ENCODE measurements at regions not wholly inside any gene's neighbourhood (a gene's known extent, or its start where the extent isn't known, plus 50 kb on each side); places are given as distances from the start of the nearest gene placed in this dataset.
"Not testable (repeated sequence)": the region's sequence is repeated elsewhere in the genome, so short reads cannot be mapped to it uniquely, and the experiment has no call there.

DNA sequence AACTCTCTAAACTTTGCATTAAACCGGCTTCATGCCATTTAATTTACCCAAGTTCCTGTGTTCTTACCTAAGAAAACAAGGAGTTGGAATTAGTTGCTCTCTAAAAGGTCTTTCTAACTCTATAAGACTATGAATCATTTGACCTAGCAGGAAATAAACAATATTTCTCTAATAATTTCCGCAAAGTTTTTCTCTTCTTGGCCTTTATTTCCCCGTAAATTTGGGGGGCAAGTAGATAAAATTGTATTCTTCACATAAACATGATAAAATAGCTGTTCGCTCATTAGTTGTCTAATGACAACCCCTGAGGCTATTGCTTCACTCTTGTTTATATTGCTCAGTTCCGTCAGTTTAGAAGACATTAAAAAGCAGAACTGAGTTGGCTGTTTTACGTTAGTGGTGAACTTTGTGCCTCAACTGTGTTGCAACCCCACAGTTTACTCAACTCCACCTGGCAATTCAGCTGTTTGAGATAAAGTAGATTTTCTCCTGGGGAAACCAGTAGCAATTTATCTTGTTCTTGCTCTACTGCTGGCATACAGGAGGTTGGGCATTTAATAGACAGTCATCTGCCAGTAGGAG, 74.7 kb downstream of the BTG1 start:
- Mint-ChIP-seq H3K27me3 (ENCODE audit: insufficient read depth) (no peaks in the 10 kb centered on the region), H3K4me1 (ENCODE audit: low read depth) (peaks cover 18% of the 10 kb centered on the region)

GRCh38 chr12:92070054-92070863, 75.4 kb downstream of the BTG1 start:
- no peak for DNase-seq (ENCODE audit: low spot score)
- Mint-ChIP-seq H3K36me3 (ENCODE audit: low read depth) (no peaks in the 10 kb centered on the region), H3K4me3 (no peak overlapping the region), H3K4me1 (ENCODE audit: low read depth) (peaks cover 25% of the 10 kb centered on the region), H3K27ac (no peak overlapping the region), H3K9me3 (peaks cover 7% of the 10 kb centered on the region), H3K27me3 (ENCODE audit: insufficient read depth) (no peaks in the 10 kb centered on the region)
- intact Hi-C loops (cut with micrococcal nuclease) = no loop called here

More for the DNA sequence above, 74.7 kb downstream of the BTG1 start:
- no peak for DNase-seq (ENCODE audit: low spot score)
- no peak overlapping the region for H3K4me3 Mint-ChIP-seq
- H3K27ac Mint-ChIP-seq = no peak overlapping the region
- H3K36me3 Mint-ChIP-seq (ENCODE audit: low read depth) = no peaks in the 10 kb centered on the region
- intact Hi-C loops (cut with micrococcal nuclease) = no loop called here
- H3K9me3 Mint-ChIP-seq = peaks cover 7% of the 10 kb centered on the region

DNA sequence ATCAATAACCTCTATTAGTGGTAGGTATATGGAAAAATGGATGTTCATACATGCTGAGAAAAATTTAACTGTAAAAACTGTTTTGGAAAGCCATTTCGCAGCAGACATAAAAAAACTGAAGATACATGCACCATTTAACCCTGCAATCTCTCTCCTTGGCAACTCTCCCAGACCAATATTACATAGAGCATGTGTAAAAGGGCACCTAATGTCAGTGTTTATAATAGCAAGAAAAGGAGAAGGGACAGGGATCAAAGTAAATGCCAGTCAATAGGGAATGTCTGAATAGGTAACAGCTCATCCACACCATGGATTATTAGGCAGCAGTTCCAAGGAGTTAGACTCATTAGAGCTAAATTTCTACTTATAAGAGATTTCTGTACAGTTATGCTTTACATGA, 77.2 kb downstream of the BTG1 start:
- H3K27ac Mint-ChIP-seq = no peak overlapping the region
- H3K27me3 Mint-ChIP-seq (ENCODE audit: insufficient read depth) = no peaks in the 10 kb centered on the region
- H3K9me3 Mint-ChIP-seq = peaks cover 11% of the 10 kb centered on the region
- DNase-seq (ENCODE audit: low spot score) = no peak
- H3K4me3 Mint-ChIP-seq = no peak overlapping the region
- intact Hi-C loops (cut with micrococcal nuclease) = loop anchor here (10.0 kb wide), 1 partner anchor 74 kb away; no protein-coding TSS in a partner anchor
- peaks cover 37% of the 10 kb centered on the region for H3K4me1 Mint-ChIP-seq (ENCODE audit: low read depth)
- peaks cover 2% of the 10 kb centered on the region for H3K36me3 Mint-ChIP-seq (ENCODE audit: low read depth)

GRCh38 chr12:92065639-92066038, 80.0 kb downstream of the BTG1 start:
- intact Hi-C loops (cut with micrococcal nuclease) = loop anchor here (1.0 to 10.0 kb wide), 13 partner anchors 9 to 529 kb away; no protein-coding TSS in a partner anchor
- Mint-ChIP-seq H3K4me1 (ENCODE audit: low read depth) (peaks cover 53% of the 10 kb centered on the region), H3K4me3 (peak overlapping the region; percentile 9), H3K27me3 (ENCODE audit: insufficient read depth) (no peaks in the 10 kb centered on the region), H3K9me3 (peaks cover 14% of the 10 kb centered on the region), H3K27ac (peak overlapping the region; percentile 69), H3K36me3 (ENCODE audit: low read depth) (peaks cover 10% of the 10 kb centered on the region)
- DNase-seq (ENCODE audit: low spot score) = no peak

- Mint-ChIP-seq H3K4me3 (peak overlapping the region; percentile 27), H3K9me3 (peaks cover 14% of the 10 kb centered on the region), H3K4me1 (ENCODE audit: low read depth) (peaks cover 55% of the 10 kb centered on the region), H3K27me3 (ENCODE audit: insufficient read depth) (no peaks in the 10 kb centered on the region), H3K27ac (peak overlapping the region; percentile 69), H3K36me3 (ENCODE audit: low read depth) (peaks cover 10% of the 10 kb centered on the region)
- DNase-seq (ENCODE audit: low spot score) = peak; percentile 31
- intact Hi-C loops (cut with micrococcal nuclease) = loop anchor here (1.0 to 10.0 kb wide), 13 partner anchors 9 to 530 kb away; no protein-coding TSS in a partner anchor
Observed at GRCh38 chr12:92065018-92065499, 80.6 kb downstream of the BTG1 start.

- peaks cover 10% of the 10 kb centered on the region for H3K36me3 Mint-ChIP-seq (ENCODE audit: low read depth)
- H3K4me3 Mint-ChIP-seq = no peak overlapping the region
- intact Hi-C loops (cut with micrococcal nuclease) = loop anchor here (2.0 to 10.0 kb wide), 3 partner anchors 70 to 530 kb away; no protein-coding TSS in a partner anchor
- peaks cover 14% of the 10 kb centered on the region for H3K9me3 Mint-ChIP-seq
- no peak for DNase-seq (ENCODE audit: low spot score)
- H3K4me1 Mint-ChIP-seq (ENCODE audit: low read depth) = peaks cover 61% of the 10 kb centered on the region
- H3K27ac Mint-ChIP-seq = no peak overlapping the region
- H3K27me3 Mint-ChIP-seq (ENCODE audit: insufficient read depth) = no peaks in the 10 kb centered on the region
Observed at GRCh38 chr12:92064422-92064821, 81.2 kb downstream of the BTG1 start.

- no peak overlapping the region for H3K4me3 Mint-ChIP-seq
- DNase-seq (ENCODE audit: low spot score) = no peak
- H3K9me3 Mint-ChIP-seq = peaks cover 16% of the 10 kb centered on the region
- no peak overlapping the region for H3K27ac Mint-ChIP-seq
- intact Hi-C loops (cut with micrococcal nuclease) = loop anchor here (2.0 to 10.0 kb wide), 3 partner anchors 69 to 531 kb away; no protein-coding TSS in a partner anchor
- peaks cover 69% of the 10 kb centered on the region for H3K4me1 Mint-ChIP-seq (ENCODE audit: low read depth)
- H3K36me3 Mint-ChIP-seq (ENCODE audit: low read depth) = peaks cover 14% of the 10 kb centered on the region
- H3K27me3 Mint-ChIP-seq (ENCODE audit: insufficient read depth) = no peaks in the 10 kb centered on the region
Observed at GRCh38 chr12:92063641-92064040, 82.0 kb downstream of the BTG1 start.

GRCh38 chr12:92062539-92063493, 82.8 kb downstream of the BTG1 start:
- Mint-ChIP-seq H3K27ac (peak overlapping the region; percentile 15), H3K4me3 (no peak overlapping the region)
- intact Hi-C loops (cut with micrococcal nuclease) = loop anchor here (10.0 kb wide), 1 partner anchor 68 kb away; no protein-coding TSS in a partner anchor

DNA sequence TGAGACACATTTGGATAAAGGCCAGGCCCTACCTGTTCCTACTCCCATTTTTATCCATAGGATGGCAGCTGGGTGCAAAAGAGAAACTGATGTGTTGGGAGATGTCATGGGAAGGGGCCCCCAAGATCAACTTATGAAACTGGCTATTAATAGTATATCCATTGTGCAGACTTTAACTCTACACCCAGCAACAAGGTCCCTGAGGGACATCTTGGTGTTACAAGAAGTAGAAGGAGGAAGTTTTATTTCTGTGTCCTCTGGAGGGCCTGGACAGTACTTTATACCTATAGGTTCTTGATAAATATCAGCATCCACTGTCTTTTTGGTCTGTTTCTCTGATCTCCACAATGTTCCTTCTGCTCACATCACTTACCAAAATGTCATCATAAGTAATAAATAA, 84.6 kb downstream of the BTG1 start:
- intact Hi-C loops (cut with micrococcal nuclease) = loop anchor here (10.0 kb wide), 1 partner anchor 66 kb away; no protein-coding TSS in a partner anchor
- peaks cover 88% of the 10 kb centered on the region for H3K4me1 Mint-ChIP-seq (ENCODE audit: low read depth)
- no peak overlapping the region for H3K4me3 Mint-ChIP-seq
- H3K27ac Mint-ChIP-seq = no peak overlapping the region
- DNase-seq (ENCODE audit: low spot score) = no peak
- peaks cover 25% of the 10 kb centered on the region for H3K36me3 Mint-ChIP-seq (ENCODE audit: low read depth)
- H3K27me3 Mint-ChIP-seq (ENCODE audit: insufficient read depth) = no peaks in the 10 kb centered on the region
- H3K9me3 Mint-ChIP-seq = peaks cover 33% of the 10 kb centered on the region

More at GRCh38 chr12:92062539-92063493, 82.8 kb downstream of the BTG1 start:
- peaks cover 17% of the 10 kb centered on the region for H3K36me3 Mint-ChIP-seq (ENCODE audit: low read depth)
- DNase-seq (ENCODE audit: low spot score) = no peak
- peaks cover 76% of the 10 kb centered on the region for H3K4me1 Mint-ChIP-seq (ENCODE audit: low read depth)
- H3K27me3 Mint-ChIP-seq (ENCODE audit: insufficient read depth) = no peaks in the 10 kb centered on the region
- H3K9me3 Mint-ChIP-seq = peaks cover 23% of the 10 kb centered on the region

DNA sequence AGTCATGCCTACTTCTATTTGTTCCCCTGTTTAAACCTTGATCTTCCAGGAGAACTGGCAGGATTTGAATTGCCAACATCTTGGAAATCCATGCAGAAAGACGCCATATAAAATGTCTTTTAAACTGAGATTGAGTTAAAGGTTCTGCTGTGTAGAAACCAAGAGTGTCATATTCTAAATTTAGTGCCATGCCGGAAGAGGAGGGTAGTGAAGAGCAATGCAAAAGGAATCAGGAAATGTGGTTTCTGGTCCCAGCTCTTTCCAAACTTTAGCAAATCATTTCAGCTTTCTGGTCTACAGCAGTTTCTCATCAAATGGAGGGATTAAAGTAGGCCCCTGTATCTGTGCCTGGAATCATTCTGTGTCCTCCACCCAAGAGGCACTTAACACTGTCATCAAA, 85.7 kb downstream of the BTG1 start:
- H3K27ac Mint-ChIP-seq = no peak overlapping the region
- H3K4me3 Mint-ChIP-seq = no peak overlapping the region
- no peak for DNase-seq (ENCODE audit: low spot score)
- peaks cover 33% of the 10 kb centered on the region for H3K9me3 Mint-ChIP-seq
- H3K4me1 Mint-ChIP-seq (ENCODE audit: low read depth) = peaks cover 88% of the 10 kb centered on the region
- peaks cover 27% of the 10 kb centered on the region for H3K36me3 Mint-ChIP-seq (ENCODE audit: low read depth)
- intact Hi-C loops (cut with micrococcal nuclease) = loop anchor here (10.0 kb wide), 1 partner anchor 65 kb away; no protein-coding TSS in a partner anchor
- H3K27me3 Mint-ChIP-seq (ENCODE audit: insufficient read depth) = no peaks in the 10 kb centered on the region

- peaks cover 75% of the 10 kb centered on the region for H3K4me1 Mint-ChIP-seq (ENCODE audit: low read depth)
- H3K4me3 Mint-ChIP-seq = peak overlapping the region; percentile 47
- DNase-seq (ENCODE audit: low spot score) = no peak
- H3K9me3 Mint-ChIP-seq = peaks cover 29% of the 10 kb centered on the region
- H3K36me3 Mint-ChIP-seq (ENCODE audit: low read depth) = peaks cover 25% of the 10 kb centered on the region
- peak overlapping the region; percentile 64 for H3K27ac Mint-ChIP-seq
- no peaks in the 10 kb centered on the region for H3K27me3 Mint-ChIP-seq (ENCODE audit: insufficient read depth)
- intact Hi-C loops (cut with micrococcal nuclease) = no loop called here
Observed at GRCh38 chr12:92058664-92059063, 87.0 kb downstream of the BTG1 start.

GRCh38 chr12:92056756-92057155, 88.9 kb downstream of the BTG1 start:
- DNase-seq (ENCODE audit: low spot score); H3K4me3 Mint-ChIP-seq: not testable (repeated sequence)
- intact Hi-C loops (cut with micrococcal nuclease) = loop anchor here (1.0 to 2.0 kb wide), 3 partner anchors 9 to 22 kb away; no protein-coding TSS in a partner anchor

More at GRCh38 chr12:92056756-92057155, 88.9 kb downstream of the BTG1 start:
- H3K9me3 Mint-ChIP-seq = peaks cover 35% of the 10 kb centered on the region
- H3K36me3 Mint-ChIP-seq (ENCODE audit: low read depth) = peaks cover 32% of the 10 kb centered on the region
- H3K27ac Mint-ChIP-seq = peak overlapping the region; percentile 68
- H3K4me1 Mint-ChIP-seq (ENCODE audit: low read depth) = peaks cover 62% of the 10 kb centered on the region
- H3K27me3 Mint-ChIP-seq (ENCODE audit: insufficient read depth) = not testable (repeated sequence)

Measured in activated T-helper 1 cell treated with anti-CD3 and anti-CD28 coated beads, Interleukin-12 subunit alpha, Interleukin-12 subunit beta, Interleukin-2, Interleukin-4 antibody, amounts not matched to agents 30 ng/mL and 10 ng/mL and 1 ng/mL, durations not matched to agents 14 hours and 24 hours and 36 hours (primary cell).